ENCODE measurements at regions not wholly inside any gene's neighbourhood (a gene's known extent, or its start where the extent isn't known, plus 50 kb on each side); places are given as distances from the start of the nearest gene placed in this dataset.

GRCh38 chr5:65086234-65086890 lies 317.6 kb downstream of the CWC27 start:
- Histone ChIP-seq H3K9ac (ENCODE audit: low read depth in 1 of 2, low read length in 2 of 2) (no peak overlapping the region), H3K27me3 (ENCODE audit: control insufficient read depth in 4 of 4, insufficient read depth in 4 of 4, low read length in 3 of 4) (no peaks in the 10 kb centered on the region), H3K27ac (ENCODE audit: low read depth in 1 of 2, low read length in 2 of 2) (no peak overlapping the region), H3K36me3 (ENCODE audit: control insufficient read depth in 4 of 4, insufficient read depth in 3 of 4, low read depth in 1 of 4, low read length in 3 of 4) (no peaks in the 10 kb centered on the region), H3K4me3 (ENCODE audit: low read depth in 1 of 3, low read length in 3 of 3) (no peak overlapping the region), H3K9me3 (ENCODE audit: control insufficient read depth in 4 of 4, low read length in 3 of 4) (no peaks in the 10 kb centered on the region), H3K4me1 (ENCODE audit: control insufficient read depth in 4 of 4, insufficient read depth in 4 of 4, low read length in 3 of 4) (no peaks in the 10 kb centered on the region)
- DNase-seq (ENCODE audit: low spot score), result no peak
- TF ChIP-seq NR2F2 (IDR thresholded peaks at IDR 0.05), result no peak
- TF ChIP-seq GABPA (IDR thresholded peaks at IDR 0.05 in 1 of 2, conservative IDR thresholded peaks at IDR 0.05 in 1 of 2), result no peak
- no peak for TF ChIP-seq CTCF (IDR thresholded peaks at IDR 0.05; ENCODE audit: low read depth, low read length, missing input control)
- no peak for TF ChIP-seq ZBTB33 (IDR thresholded peaks at IDR 0.05)
- TF ChIP-seq HNF4G (IDR thresholded peaks at IDR 0.05), result no peak
- TF ChIP-seq SP1 (IDR thresholded peaks at IDR 0.05), result no peak
- TF ChIP-seq MAX (IDR thresholded peaks at IDR 0.05), result no peak
- no peak for TF ChIP-seq ATF3 (IDR thresholded peaks at IDR 0.05)
- TF ChIP-seq HNF4A (conservative IDR thresholded peaks at IDR 0.05), result no peak
- no peak for TF ChIP-seq TAF1 (conservative IDR thresholded peaks at IDR 0.05)
- no peak for TF ChIP-seq REST (IDR thresholded peaks at IDR 0.05)
- TF ChIP-seq YY1 (IDR thresholded peaks at IDR 0.05), result no peak
- TF ChIP-seq EGR1 (IDR thresholded peaks at IDR 0.05; ENCODE audit: low read depth in 2 of 2), result no peak
- no peak for TF ChIP-seq JUND (IDR thresholded peaks at IDR 0.05)
- TF ChIP-seq FOXA2 (IDR thresholded peaks at IDR 0.05), result no peak
- no peak for TF ChIP-seq RXRA (IDR thresholded peaks at IDR 0.05)
- no peak for TF ChIP-seq RAD21 (IDR thresholded peaks at IDR 0.05)
- TF ChIP-seq FOXA1 (IDR thresholded peaks at IDR 0.05), result no peak
- 92% methylated on average over 3 of the region's 3 CpGs for WGBS

All from liver (tissue), 8 donors.